ENCODE measurements at regions not wholly inside any gene's neighbourhood (a gene's known extent, or its start where the extent isn't known, plus 50 kb on each side); places are given as distances from the start of the nearest gene placed in this dataset.

DNA sequence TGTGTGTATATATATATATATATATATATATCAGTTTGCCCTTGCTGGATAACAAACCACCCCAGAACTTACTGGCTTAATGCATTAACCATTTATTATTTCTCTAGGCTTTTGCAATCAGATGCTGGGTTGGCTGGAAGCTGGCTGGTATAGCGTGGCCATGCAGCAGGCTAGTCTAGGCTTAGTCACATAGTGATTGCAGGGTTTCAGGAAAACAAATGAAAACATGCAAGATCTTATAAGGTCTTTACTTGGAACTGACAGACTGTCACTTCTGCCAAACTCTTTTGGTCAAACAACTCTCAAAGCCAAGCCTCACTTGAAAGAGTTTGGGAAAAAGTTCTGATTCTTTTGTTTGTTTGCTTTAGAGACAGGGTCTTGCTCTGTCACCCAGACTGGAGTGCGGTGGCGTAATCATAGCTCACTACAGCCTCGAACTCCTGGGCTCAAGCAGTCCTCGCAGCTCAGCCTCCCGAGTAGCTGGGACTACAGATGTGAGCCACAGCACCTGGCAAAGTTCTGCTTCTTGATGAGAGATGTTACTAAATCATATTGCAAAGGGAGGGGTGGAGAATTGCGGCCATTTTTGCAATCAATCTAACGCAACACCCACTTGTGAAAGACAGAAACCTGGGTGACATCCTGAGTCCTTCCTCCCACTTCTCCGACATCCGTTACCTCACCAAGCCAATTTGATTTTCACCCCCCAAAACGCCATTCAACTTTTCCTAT is 58.7 kb upstream of the SMOX start (continued):
- TF ChIP-seq, protein P1, sequence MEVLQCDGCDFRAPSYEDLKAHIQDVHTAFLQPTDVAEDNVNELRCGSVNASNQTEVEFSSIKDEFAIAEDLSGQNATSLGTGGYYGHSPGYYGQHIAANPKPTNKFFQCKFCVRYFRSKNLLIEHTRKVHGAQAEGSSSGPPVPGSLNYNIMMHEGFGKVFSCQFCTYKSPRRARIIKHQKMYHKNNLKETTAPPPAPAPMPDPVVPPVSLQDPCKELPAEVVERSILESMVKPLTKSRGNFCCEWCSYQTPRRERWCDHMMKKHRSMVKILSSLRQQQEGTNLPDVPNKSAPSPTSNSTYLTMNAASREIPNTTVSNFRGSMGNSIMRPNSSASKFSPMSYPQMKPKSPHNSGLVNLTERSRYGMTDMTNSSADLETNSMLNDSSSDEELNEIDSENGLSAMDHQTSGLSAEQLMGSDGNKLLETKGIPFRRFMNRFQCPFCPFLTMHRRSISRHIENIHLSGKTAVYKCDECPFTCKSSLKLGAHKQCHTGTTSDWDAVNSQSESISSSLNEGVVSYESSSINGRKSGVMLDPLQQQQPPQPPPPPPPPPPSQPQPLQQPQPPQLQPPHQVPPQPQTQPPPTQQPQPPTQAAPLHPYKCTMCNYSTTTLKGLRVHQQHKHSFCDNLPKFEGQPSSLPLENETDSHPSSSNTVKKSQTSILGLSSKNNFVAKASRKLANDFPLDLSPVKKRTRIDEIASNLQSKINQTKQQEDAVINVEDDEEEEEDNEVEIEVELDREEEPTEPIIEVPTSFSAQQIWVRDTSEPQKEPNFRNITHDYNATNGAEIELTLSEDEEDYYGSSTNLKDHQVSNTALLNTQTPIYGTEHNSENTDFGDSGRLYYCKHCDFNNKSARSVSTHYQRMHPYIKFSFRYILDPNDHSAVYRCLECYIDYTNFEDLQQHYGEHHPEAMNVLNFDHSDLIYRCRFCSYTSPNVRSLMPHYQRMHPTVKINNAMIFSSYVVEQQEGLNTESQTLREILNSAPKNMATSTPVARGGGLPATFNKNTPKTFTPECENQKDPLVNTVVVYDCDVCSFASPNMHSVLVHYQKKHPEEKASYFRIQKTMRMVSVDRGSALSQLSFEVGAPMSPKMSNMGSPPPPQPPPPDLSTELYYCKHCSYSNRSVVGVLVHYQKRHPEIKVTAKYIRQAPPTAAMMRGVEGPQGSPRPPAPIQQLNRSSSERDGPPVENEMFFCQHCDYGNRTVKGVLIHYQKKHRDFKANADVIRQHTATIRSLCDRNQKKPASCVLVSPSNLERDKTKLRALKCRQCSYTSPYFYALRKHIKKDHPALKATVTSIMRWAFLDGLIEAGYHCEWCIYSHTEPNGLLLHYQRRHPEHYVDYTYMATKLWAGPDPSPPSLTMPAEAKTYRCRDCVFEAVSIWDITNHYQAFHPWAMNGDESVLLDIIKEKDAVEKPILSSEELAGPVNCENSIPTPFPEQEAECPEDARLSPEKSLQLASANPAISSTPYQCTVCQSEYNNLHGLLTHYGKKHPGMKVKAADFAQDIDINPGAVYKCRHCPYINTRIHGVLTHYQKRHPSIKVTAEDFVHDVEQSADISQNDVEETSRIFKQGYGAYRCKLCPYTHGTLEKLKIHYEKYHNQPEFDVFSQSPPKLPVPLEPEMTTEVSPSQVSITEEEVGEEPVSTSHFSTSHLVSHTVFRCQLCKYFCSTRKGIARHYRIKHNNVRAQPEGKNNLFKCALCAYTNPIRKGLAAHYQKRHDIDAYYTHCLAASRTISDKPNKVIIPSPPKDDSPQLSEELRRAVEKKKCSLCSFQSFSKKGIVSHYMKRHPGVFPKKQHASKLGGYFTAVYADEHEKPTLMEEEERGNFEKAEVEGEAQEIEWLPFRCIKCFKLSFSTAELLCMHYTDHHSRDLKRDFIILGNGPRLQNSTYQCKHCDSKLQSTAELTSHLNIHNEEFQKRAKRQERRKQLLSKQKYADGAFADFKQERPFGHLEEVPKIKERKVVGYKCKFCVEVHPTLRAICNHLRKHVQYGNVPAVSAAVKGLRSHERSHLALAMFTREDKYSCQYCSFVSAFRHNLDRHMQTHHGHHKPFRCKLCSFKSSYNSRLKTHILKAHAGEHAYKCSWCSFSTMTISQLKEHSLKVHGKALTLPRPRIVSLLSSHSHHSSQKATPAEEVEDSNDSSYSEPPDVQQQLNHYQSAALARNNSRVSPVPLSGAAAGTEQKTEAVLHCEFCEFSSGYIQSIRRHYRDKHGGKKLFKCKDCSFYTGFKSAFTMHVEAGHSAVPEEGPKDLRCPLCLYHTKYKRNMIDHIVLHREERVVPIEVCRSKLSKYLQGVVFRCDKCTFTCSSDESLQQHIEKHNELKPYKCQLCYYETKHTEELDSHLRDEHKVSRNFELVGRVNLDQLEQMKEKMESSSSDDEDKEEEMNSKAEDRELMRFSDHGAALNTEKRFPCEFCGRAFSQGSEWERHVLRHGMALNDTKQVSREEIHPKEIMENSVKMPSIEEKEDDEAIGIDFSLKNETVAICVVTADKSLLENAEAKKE (CRISPR knock-in tag; IDR thresholded peaks at IDR 0.05): no peak
- no peak for TF ChIP-seq REST (IDR thresholded peaks at IDR 0.05; ENCODE audit: unreplicated experiment)

DNA sequence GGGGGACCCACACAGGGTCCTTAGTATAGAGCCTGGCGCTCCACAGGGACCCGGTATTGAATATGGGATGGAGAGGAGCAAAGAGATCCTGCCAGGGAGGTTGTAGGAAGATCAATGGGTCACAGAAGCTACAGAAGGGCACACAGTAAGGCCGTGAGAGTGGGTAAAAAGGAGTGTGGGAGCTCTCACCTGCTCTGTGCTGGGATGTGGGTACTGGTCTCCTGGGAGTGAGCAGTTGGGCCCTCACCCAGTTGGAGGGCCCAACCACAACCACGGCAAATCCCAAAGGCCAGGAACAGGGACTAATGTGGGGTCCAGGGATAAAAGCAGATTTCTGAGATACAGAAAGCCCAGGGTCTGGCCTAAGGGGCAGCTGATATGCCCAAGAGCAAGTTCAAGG is 59.9 kb upstream of the SMOX start:
- H3K27me3 ChIP-seq (ENCODE audit: insufficient read depth): peaks cover 8% of the 10 kb centered on the region; the same call in 1 of the 2 replicates
- H3K27ac Mint-ChIP-seq: no peak overlapping the region
- no peak for TF ChIP-seq JUNB (IDR thresholded peaks at IDR 0.05; ENCODE audit: unreplicated experiment)
- no peak for TF ChIP-seq ZNF331 (CRISPR knock-in tag; IDR thresholded peaks at IDR 0.05; ENCODE audit: low read depth)
- TF ChIP-seq POLR2AphosphoS5 (IDR thresholded peaks at IDR 0.05; ENCODE audit: low read depth): no peak
- TF ChIP-seq NANOG (IDR thresholded peaks at IDR 0.05; ENCODE audit: borderline replicate concordance): no peak
- TF ChIP-seq ETS1 (IDR thresholded peaks at IDR 0.05): no peak
- TF ChIP-seq ZNF114 (CRISPR knock-in tag; IDR thresholded peaks at IDR 0.05): no peak
- TF ChIP-seq CREB1 (CRISPR knock-in tag; IDR thresholded peaks at IDR 0.05; ENCODE audit: low read depth): no peak
- TF ChIP-seq EZH2 (IDR thresholded peaks at IDR 0.05; ENCODE audit: low read depth, unreplicated experiment): no peak
- no peak for TF ChIP-seq CTCF (conservative IDR thresholded peaks at IDR 0.05; ENCODE audit: low read depth in 2 of 2)
- no peak for TF ChIP-seq STAT1 (IDR thresholded peaks at IDR 0.05; ENCODE audit: unreplicated experiment)

More for the DNA sequence above, 59.9 kb upstream of the SMOX start:
- Histone ChIP-seq H3K36me3 (ENCODE audit: insufficient read depth) (no peaks in the 10 kb centered on the region), H3F3A (replicated peaks; ENCODE audit: low read depth) (0 out of 2 replicates have a peak, but pooled peaks cover under 1% of the 10 kb centered on the region), H3K4me3 (no peak overlapping the region), H3K79me2 (replicated peaks; ENCODE audit: insufficient read depth) (no peaks in the 10 kb centered on the region), H3K9me2 (ENCODE audit: insufficient read depth) (0 out of 2 replicates have a peak, but pooled peaks cover 4% of the 10 kb centered on the region), H3K4me2 (no peak overlapping the region), H3K4me1 (ENCODE audit: insufficient read depth) (peaks cover 2% of the 10 kb centered on the region; the same call in 1 of the 2 replicates), H2AFZ (no peak overlapping the region), H4K20me1 (replicated peaks; ENCODE audit: insufficient read depth) (no peaks in the 10 kb centered on the region), H3K27ac (ENCODE audit: low read depth) (no peak overlapping the region)
- Mint-ChIP-seq H3K27me3 (ENCODE audit: insufficient read depth, low read depth, poor library complexity) (peaks cover 10% of the 10 kb centered on the region), H3K9me3 (no peaks in the 10 kb centered on the region), H3K4me1 (peaks cover 10% of the 10 kb centered on the region), H3K36me3 (ENCODE audit: low read depth) (no peaks in the 10 kb centered on the region), H3K4me3 (no peak overlapping the region)
- DNase-seq (ENCODE audit: low spot score): no peak
- no peak for ATAC-seq

Data from GM23338 (cell line).